GM12878 (cell line): ENCODE measurements at regions not wholly inside any gene's neighbourhood (a gene's known extent, or its start where the extent isn't known, plus 50 kb on each side); places are given as distances from the start of the nearest gene placed in this dataset.

Source experiments
- ATAC-seq: fragments of 200-7000 bp; cut with Tn5 transposase; 3 replicates; pipeline ENCODE4 v1.9.1; 2020; ENCODE audit warnings: mild to moderate bottlenecking, moderate library complexity
- BruUV-seq: library from RNA; stranded (reverse); fragments of 400-500 nt; replicated peaks from 2 replicates; lab custom pipeline; 2021; lab: Mats Ljungman, UMichigan
- CTCF ChIA-PET: fragments of 300-600 bp; sonication (Branson Sonifier 250); formaldehyde crosslinking; extraction: SDS; loops from one replicate; lab custom pipeline; 2021; ENCODE audit warnings: inconsistent platforms; lab: Yijun Ruan, JAX
- POLR2A ChIA-PET: fragments of 350-600 bp; formaldehyde crosslinking; extraction: SDS; loops from one replicate; lab custom pipeline; 2021; ENCODE audit warnings: inconsistent platforms; lab: Charles Lee
- RAD21 ChIA-PET: fragments of 300-600 bp; sonication (Branson Sonifier 250); formaldehyde crosslinking; loops from one replicate; lab custom pipeline; 2023; ENCODE audit warnings: antibody characterized with exemption; ENCODE audit not compliant: unreplicated experiment; lab: Charles Lee
- SMC1A ChIA-PET: fragments of 300-600 bp; sonication (Branson Sonifier 250); formaldehyde crosslinking; loops from one replicate; lab custom pipeline; 2023; ENCODE audit not compliant: unreplicated experiment, uncharacterized antibody; lab: Charles Lee
- DNase-seq: peaks from one replicate; pipeline ENCODE4 v3.0.0-alpha.2; 2011; ENCODE audit warnings: low read depth, low spot score
- FAIRE-seq: peaks from 3 replicates; lab custom pipeline; 2011; peaks lifted over from hg19 to GRCh38; lab: Jason Lieb, UNC
- H2AFZ ChIP-seq: 2 replicates; pipeline ENCODE4 v1.6.0; 2011; ENCODE audit warnings: low read depth, low read length, control low read depth; ENCODE audit not compliant: control insufficient read depth
- H3K27ac ChIP-seq: 2 replicates; pipeline ENCODE4 v1.5.1; 2011; ENCODE audit warnings: control low read depth; ENCODE audit not compliant: control insufficient read depth, insufficient read depth
- H3K27me3 ChIP-seq, 2 experiments: replicated peaks in 1 of 2; 2 replicates each; pipeline versions ENCODE4 v1.6.0 to v1.6.1; 2011; ENCODE audit warnings: low read length in 1 of 2; ENCODE audit not compliant: control insufficient read depth in 2 of 2, insufficient read depth in 2 of 2
- H3K36me3 ChIP-seq, 2 experiments: 2 replicates each; pipeline ENCODE4 v1.5.1; 2011; ENCODE audit warnings: low read length in 1 of 2; ENCODE audit not compliant: control insufficient read depth in 2 of 2, insufficient read depth in 2 of 2
- H3K4me1 ChIP-seq: 2 replicates; pipeline ENCODE4 v1.6.1; 2011; ENCODE audit warnings: mild to moderate bottlenecking, low read length, moderate library complexity, mixed read lengths; ENCODE audit not compliant: control insufficient read depth, insufficient read depth
- H3K4me2 ChIP-seq: 2 replicates; pipeline ENCODE4 v1.6.0; 2011; ENCODE audit warnings: control low read depth; ENCODE audit not compliant: control insufficient read depth, insufficient read depth
- H3K4me3 ChIP-seq: fragments of 200-600 bp; sonication (generic); 2 replicates; pipeline ENCODE4 v1.5.1; 2016
- H3K79me2 ChIP-seq: 2 replicates; pipeline ENCODE4 v1.6.0; 2011; ENCODE audit warnings: low read length; ENCODE audit not compliant: control insufficient read depth, insufficient read depth
- H3K9ac ChIP-seq: 2 replicates; pipeline ENCODE4 v1.8.0; 2011; ENCODE audit warnings: low read length, control low read depth, mixed read lengths; ENCODE audit not compliant: control insufficient read depth, insufficient read depth
- H3K9me3 ChIP-seq: replicated peaks from 3 replicates; pipeline ENCODE4 v1.5.1; 2011; ENCODE audit warnings: mild to moderate bottlenecking, low read length; ENCODE audit not compliant: control insufficient read depth, insufficient read depth
- H4K20me1 ChIP-seq: 2 replicates; pipeline ENCODE4 v1.6.0; 2011; ENCODE audit not compliant: control insufficient read depth, insufficient read depth
- RAD21 ChIP-seq: IDR thresholded peaks from 2 replicates; pipeline ENCODE4 v1.6.1; 2011; ENCODE audit warnings: mild to moderate bottlenecking, low read depth, low read length, moderate library complexity; ENCODE audit not compliant: insufficient read depth
- WRNIP1 ChIP-seq: IDR thresholded peaks from 2 replicates; pipeline ENCODE4 v1.6.1; 2011; ENCODE audit warnings: low read depth, low read length, improper control_type of control experiment, borderline replicate concordance
- WGBS: methylation state at CpG from one replicate; pipeline ENCODE4 v1.1.6; 2016; ENCODE audit warnings: low lambda C conversion rate; ENCODE audit not compliant: insufficient replicate concordance, insufficient coverage; ENCODE audit errors: missing lambda C conversion rate; 5-methylcytosine and 5-hydroxymethylcytosine counted together
- in situ Hi-C: fragments of 300-500 bp; cut with MboI; formaldehyde crosslinking; loops from 9 replicates; pipeline ENCODE4 v1.14.3; 2018; ENCODE audit warnings: mixed read lengths
- intact Hi-C: fragments of 100-400 bp; cut with micrococcal nuclease; formaldehyde crosslinking; loops from one replicate; pipeline ENCODE4 v1.14.2; 2022; ENCODE audit not compliant: unreplicated experiment
- TF ChIP-seq, protein P1 (sequence below), 3 experiments: IDR thresholded peaks in 2 of 3; conservative IDR thresholded peaks in 1 of 3; 2 replicates each; pipeline ENCODE4 v1.5.1; 2011; ENCODE audit warnings: low read depth in 3 of 3, low read length in 3 of 3, mild to moderate bottlenecking in 3 of 3, control low read depth in 2 of 3, moderate library complexity in 2 of 3, inconsistent platforms in 1 of 3, mixed read lengths in 1 of 3; ENCODE audit not compliant: control insufficient read depth in 2 of 3, insufficient read depth in 1 of 3; ENCODE audit errors: extremely low read depth in 1 of 3
- TF ChIP-seq, protein P2 (sequence below): IDR thresholded peaks from 2 replicates; pipeline ENCODE4 v1.6.1; 2012; ENCODE audit warnings: mild to moderate bottlenecking, low read depth, low read length
- TF ChIP-seq, protein P3 (sequence below): fragments of 450-650 bp; IDR thresholded peaks from 2 replicates; pipeline ENCODE4 v1.6.1; 2016; ENCODE audit warnings: mild to moderate bottlenecking

DNA sequence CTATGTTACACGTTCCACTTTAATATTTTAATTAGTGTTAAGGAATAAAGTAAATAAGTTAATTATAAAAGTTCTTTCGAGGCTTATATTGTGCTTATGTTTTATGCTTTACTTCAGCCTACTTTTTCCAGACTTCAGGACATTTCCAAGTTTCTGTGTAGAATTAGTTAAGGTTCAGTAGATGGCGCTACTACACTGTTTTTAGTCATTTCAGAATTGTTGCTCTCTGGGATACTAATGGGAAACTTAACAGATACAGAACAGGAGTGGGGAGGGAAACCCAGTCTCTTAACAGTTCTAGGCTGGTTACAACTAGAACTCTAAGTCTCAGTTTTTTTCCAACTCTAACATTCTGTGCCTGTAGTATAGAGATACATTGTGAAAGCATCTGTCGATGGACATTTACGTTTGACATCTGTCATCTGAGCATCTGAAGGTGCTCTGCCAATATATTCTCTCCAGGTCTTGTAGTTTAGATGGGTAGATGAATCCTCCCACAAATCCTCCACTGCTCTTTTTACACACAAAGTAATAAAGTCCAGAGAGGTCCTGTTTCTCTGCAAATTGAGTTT, 56.8 kb upstream of the FAM171A1 start:
- Histone ChIP-seq H3K27ac (no peak overlapping the region), H3K4me1 (no peaks in the 10 kb centered on the region), H3K4me3 (no peak overlapping the region), H3K9me3 (no peaks in the 10 kb centered on the region), H2AFZ (no peak overlapping the region), H4K20me1 (no peaks in the 10 kb centered on the region), H3K27me3 (no peaks in the 10 kb centered on the region), H3K4me2 (no peak overlapping the region), H3K9ac (no peak overlapping the region), H3K36me3 (no peaks in the 10 kb centered on the region), H3K79me2 (no peaks in the 10 kb centered on the region)
- POLR2A ChIA-PET = no interaction called here
- SMC1A ChIA-PET = no interaction called here
- no TSS peak for BruUV-seq
- no peak for DNase-seq
- WGBS = 34% methylated on average over 5 of the region's 5 CpGs
- no peak for FAIRE-seq
- in situ Hi-C loops = no loop called here
- ATAC-seq = no peak
- TF ChIP-seq WRNIP1 (no peak), RAD21 (0 out of 2 replicates have a peak, but pooled peaks have one; percentile 41)
- TF ChIP-seq, protein P1, sequence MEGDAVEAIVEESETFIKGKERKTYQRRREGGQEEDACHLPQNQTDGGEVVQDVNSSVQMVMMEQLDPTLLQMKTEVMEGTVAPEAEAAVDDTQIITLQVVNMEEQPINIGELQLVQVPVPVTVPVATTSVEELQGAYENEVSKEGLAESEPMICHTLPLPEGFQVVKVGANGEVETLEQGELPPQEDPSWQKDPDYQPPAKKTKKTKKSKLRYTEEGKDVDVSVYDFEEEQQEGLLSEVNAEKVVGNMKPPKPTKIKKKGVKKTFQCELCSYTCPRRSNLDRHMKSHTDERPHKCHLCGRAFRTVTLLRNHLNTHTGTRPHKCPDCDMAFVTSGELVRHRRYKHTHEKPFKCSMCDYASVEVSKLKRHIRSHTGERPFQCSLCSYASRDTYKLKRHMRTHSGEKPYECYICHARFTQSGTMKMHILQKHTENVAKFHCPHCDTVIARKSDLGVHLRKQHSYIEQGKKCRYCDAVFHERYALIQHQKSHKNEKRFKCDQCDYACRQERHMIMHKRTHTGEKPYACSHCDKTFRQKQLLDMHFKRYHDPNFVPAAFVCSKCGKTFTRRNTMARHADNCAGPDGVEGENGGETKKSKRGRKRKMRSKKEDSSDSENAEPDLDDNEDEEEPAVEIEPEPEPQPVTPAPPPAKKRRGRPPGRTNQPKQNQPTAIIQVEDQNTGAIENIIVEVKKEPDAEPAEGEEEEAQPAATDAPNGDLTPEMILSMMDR (IDR thresholded peaks at IDR 0.05 in 2 of 3, conservative IDR thresholded peaks at IDR 0.05 in 1 of 3; ENCODE audit: control insufficient read depth in 2 of 3, extremely low read depth in 1 of 3, insufficient read depth in 1 of 3, low read depth in 3 of 3, low read length in 3 of 3) = peak; percentile 27 to 39 (median 30); a peak in 4 of 6 replicates
- intact Hi-C loops = no loop called here
- CTCF ChIA-PET = interaction anchor here (0.6 to 0.7 kb wide), 2 partner anchors 137 to 297 kb away, joined by 3 to 4 read pairs; no protein-coding TSS in a partner anchor
- RAD21 ChIA-PET = no interaction called here

DNA sequence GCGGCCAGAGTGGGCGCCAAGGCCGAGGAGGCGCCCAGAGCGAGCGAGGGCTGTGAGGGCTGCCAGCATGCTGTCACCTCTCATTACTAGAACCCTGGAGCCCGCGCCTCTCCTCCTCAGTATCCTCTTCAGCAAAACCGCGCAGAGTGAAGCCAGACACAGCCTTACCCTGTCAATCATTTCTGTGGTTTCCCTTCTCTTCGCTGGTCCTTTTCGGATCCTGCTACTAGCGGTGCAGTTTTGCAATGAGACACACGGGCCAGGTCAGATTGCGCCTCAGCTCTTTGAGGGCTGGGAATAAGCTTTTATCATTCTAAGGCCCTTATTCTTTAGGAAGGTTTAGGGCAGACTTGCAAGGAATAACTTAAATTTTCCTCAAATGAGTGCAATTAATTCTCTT, 55.5 kb upstream of the FAM171A1 start:
- CTCF ChIA-PET = no interaction called here
- no peak overlapping the region for H3K4me2 ChIP-seq
- H4K20me1 ChIP-seq = no peaks in the 10 kb centered on the region
- BruUV-seq = no TSS peak
- RAD21 ChIA-PET = no interaction called here
- in situ Hi-C loops = no loop called here
- TF ChIP-seq, protein P2, sequence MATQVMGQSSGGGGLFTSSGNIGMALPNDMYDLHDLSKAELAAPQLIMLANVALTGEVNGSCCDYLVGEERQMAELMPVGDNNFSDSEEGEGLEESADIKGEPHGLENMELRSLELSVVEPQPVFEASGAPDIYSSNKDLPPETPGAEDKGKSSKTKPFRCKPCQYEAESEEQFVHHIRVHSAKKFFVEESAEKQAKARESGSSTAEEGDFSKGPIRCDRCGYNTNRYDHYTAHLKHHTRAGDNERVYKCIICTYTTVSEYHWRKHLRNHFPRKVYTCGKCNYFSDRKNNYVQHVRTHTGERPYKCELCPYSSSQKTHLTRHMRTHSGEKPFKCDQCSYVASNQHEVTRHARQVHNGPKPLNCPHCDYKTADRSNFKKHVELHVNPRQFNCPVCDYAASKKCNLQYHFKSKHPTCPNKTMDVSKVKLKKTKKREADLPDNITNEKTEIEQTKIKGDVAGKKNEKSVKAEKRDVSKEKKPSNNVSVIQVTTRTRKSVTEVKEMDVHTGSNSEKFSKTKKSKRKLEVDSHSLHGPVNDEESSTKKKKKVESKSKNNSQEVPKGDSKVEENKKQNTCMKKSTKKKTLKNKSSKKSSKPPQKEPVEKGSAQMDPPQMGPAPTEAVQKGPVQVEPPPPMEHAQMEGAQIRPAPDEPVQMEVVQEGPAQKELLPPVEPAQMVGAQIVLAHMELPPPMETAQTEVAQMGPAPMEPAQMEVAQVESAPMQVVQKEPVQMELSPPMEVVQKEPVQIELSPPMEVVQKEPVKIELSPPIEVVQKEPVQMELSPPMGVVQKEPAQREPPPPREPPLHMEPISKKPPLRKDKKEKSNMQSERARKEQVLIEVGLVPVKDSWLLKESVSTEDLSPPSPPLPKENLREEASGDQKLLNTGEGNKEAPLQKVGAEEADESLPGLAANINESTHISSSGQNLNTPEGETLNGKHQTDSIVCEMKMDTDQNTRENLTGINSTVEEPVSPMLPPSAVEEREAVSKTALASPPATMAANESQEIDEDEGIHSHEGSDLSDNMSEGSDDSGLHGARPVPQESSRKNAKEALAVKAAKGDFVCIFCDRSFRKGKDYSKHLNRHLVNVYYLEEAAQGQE = no peak
- TF ChIP-seq, protein P3, sequence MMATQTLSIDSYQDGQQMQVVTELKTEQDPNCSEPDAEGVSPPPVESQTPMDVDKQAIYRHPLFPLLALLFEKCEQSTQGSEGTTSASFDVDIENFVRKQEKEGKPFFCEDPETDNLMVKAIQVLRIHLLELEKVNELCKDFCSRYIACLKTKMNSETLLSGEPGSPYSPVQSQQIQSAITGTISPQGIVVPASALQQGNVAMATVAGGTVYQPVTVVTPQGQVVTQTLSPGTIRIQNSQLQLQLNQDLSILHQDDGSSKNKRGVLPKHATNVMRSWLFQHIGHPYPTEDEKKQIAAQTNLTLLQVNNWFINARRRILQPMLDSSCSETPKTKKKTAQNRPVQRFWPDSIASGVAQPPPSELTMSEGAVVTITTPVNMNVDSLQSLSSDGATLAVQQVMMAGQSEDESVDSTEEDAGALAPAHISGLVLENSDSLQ = peak; percentile 57
- no peaks in the 10 kb centered on the region for H3K9me3 ChIP-seq
- H3K27ac ChIP-seq = no peak overlapping the region
- WGBS = 65% methylated on average over 15 of the region's 15 CpGs
- DNase-seq = no peak
- H3K4me3 ChIP-seq = no peak overlapping the region
- intact Hi-C loops = no loop called here
- H3K36me3 ChIP-seq = no peaks in the 10 kb centered on the region
- POLR2A ChIA-PET = no interaction called here
- no peak overlapping the region for H3K9ac ChIP-seq
- H2AFZ ChIP-seq = no peak overlapping the region
- ATAC-seq = no peak
- H3K27me3 ChIP-seq = no peaks in the 10 kb centered on the region
- H3K79me2 ChIP-seq = no peaks in the 10 kb centered on the region
- SMC1A ChIA-PET = no interaction called here
- H3K4me1 ChIP-seq = no peaks in the 10 kb centered on the region
- FAIRE-seq = no peak
